Mucosa of descending colon (tissue), 3 donors: ENCODE measurements at regions not wholly inside any gene's neighbourhood (a gene's known extent, or its start where the extent isn't known, plus 50 kb on each side); places are given as distances from the start of the nearest gene placed in this dataset.

Source experiments
- ATAC-seq: fragments of 200-7000 bp; cut with Tn5 transposase; one replicate; pipeline ENCODE4 v1.9.1; 2020; ENCODE audit warnings: mild to moderate bottlenecking, moderate library complexity
- DNase-seq, 3 donors: peaks; one replicate each; pipeline ENCODE4 v3.0.0-alpha.2; 2020
- H3K36me3 ChIP-seq: fragments of 200-600 bp; one replicate; pipeline ENCODE4 v1.8.0; 2021; ENCODE audit warnings: low read depth, mild to moderate bottlenecking
- H3K4me1 ChIP-seq: fragments of 200-600 bp; one replicate; pipeline ENCODE4 v1.8.0; 2021; ENCODE audit warnings: low read depth, mild to moderate bottlenecking
- H3K4me3 ChIP-seq: fragments of 200-600 bp; one replicate; pipeline ENCODE4 v1.8.0; 2021; ENCODE audit warnings: mild to moderate bottlenecking
- H3K9me3 ChIP-seq: fragments of 200-600 bp; one replicate; pipeline ENCODE4 v1.8.0; 2021; ENCODE audit warnings: mild to moderate bottlenecking
- intact Hi-C, 2 donors: fragments of 100-400 bp; cut with DNase I in 1 of 2; cut with micrococcal nuclease in 1 of 2; formaldehyde crosslinking; loops; one replicate each; pipeline versions ENCODE4 v1.11.0 to v1.11.1; 2022; cut with DNase I, micrococcal nuclease
- TF ChIP-seq, protein P1 (sequence below): fragments of 200-600 bp; IDR thresholded peaks from one replicate; pipeline ENCODE4 v1.8.0; 2022; ENCODE audit warnings: antibody characterized with exemption, mild to moderate bottlenecking
- donor health status: DM: no; HTN: no; CAD: no; lungs with moderate emphysema.
- donor health status: DM: no; HTN: no; CAD: no.
- donor health status: DM: no; HTN: yes; CAD: no.

DNA sequence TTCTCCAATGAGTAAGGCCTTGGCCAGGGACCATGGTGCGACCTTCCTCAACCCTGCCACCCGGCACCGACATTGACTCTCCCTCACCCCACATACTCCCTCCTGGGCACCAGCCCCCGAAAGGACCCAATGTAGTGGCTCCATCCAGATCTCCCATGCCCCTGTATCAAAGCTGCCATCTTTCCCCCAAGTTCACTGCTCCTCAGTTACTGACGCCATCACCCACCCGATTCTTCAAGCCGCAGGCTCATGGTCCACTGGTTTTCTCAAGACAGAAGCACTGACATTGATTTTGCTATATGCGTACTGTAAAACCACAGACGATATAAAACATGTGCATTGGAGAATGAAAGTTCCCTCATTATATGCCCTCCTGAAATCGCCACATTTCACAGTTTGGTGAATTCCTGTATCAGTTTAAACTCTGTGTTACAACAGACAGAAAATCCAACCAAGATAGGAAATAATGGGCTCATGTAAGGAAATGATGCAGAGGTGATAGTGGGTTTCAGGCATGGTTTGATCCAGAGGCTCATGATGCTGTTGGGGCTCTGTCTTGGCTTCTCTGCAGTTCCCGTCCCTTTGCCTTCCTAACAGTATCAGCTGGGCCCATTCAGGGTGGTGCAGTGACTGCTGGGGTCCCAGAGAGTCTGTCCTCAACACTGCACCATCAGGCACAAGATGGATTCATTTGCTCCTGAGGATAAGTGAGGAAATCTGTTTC is 207.3 kb upstream of the IER5L start:
- TF ChIP-seq, protein P1, sequence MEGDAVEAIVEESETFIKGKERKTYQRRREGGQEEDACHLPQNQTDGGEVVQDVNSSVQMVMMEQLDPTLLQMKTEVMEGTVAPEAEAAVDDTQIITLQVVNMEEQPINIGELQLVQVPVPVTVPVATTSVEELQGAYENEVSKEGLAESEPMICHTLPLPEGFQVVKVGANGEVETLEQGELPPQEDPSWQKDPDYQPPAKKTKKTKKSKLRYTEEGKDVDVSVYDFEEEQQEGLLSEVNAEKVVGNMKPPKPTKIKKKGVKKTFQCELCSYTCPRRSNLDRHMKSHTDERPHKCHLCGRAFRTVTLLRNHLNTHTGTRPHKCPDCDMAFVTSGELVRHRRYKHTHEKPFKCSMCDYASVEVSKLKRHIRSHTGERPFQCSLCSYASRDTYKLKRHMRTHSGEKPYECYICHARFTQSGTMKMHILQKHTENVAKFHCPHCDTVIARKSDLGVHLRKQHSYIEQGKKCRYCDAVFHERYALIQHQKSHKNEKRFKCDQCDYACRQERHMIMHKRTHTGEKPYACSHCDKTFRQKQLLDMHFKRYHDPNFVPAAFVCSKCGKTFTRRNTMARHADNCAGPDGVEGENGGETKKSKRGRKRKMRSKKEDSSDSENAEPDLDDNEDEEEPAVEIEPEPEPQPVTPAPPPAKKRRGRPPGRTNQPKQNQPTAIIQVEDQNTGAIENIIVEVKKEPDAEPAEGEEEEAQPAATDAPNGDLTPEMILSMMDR, result no peak
- no peak for ATAC-seq
- Histone ChIP-seq H3K4me1 (peaks cover 11% of the 10 kb centered on the region), H3K9me3 (no peaks in the 10 kb centered on the region), H3K36me3 (no peaks in the 10 kb centered on the region), H3K4me3 (no peak overlapping the region)
- DNase-seq, result no peak
- intact Hi-C loops, result no loop called here

DNA sequence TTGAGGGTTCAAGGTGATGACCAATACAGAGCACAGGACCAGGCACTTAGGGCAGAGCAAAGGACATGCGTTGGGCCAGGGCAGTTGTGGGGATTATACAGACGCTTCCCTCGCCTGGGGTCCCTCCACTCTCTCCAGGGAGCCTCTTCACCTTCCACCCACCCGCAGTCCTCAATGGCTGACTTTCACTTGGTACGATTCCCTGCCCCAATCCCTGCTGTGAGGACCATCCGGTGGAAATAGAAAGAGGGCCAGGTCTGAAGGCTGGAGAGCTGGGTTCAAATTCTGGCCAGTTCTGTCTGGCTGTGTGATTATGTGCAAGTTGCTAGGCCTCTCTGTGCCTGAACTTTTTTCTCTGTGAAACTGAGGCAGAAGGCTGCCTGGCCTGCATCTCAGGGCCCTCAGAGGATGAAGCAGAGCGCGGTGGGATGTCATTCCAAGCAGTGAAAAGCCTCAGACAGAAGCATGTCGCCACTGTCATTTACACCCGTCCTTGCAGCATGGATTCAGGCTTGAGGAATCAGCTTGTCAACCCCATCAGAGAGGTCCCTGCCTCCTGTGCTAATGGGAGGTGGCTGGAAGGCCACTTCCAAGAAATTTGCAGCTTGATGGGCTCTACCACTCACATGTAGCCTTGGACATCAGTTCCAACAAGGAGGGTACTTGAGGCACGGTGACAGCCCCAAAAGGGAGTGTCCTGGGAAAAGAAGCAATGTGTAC is 206.6 kb upstream of the IER5L start:
- peaks cover 11% of the 10 kb centered on the region for H3K4me1 ChIP-seq
- no peak for DNase-seq

DNA sequence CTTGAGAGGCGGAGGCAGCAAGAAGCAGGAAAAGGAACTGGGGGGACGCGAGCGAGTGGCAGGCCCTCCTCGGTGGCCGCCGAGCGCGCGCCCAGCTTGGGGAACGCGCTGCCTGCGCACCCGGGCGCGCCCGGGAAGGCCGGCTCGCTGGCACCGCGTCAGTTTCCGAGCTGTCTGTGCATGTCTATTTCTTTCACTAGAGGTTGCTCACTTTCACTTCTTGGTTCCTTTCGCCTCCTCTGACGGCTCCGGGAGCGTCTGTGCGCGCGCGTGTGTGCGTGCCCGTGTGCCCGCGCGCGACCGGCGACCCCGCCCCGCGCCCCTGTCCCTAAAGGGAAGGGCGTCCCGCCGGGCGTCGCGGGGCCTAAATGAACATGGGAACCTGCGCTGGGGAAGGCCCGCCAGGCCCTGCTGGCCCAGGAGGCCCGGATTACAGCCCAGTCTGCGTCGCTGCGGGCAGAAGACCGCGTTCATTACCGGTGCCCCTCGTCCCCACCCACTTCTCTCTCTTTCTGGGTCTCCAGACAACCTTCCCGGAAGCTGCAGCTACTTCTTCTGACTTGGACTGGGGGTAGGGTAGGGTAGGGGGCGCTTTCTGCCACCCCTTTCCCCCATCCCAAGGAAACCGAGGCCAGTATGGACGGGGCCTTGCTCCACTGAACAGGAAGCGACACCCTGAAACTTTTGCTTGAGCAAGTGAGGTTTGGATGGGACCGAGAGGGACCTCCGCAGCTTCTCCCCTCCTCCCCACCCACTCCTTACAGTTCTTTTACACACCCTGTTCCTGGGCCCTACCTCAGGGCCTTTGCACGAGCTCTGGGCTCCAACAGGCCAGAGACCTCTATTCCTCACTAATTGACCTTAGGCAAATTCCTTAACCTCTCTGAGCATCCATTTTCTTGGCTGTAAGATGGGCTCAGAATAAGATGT is 205.8 kb upstream of the IER5L start:
- H3K4me3 ChIP-seq, result peak overlapping the region; percentile 26
- peak; percentile 85 to 88 (median 85) for DNase-seq
- no peaks in the 10 kb centered on the region for H3K36me3 ChIP-seq
- peak; percentile 90 for ATAC-seq
- no peaks in the 10 kb centered on the region for H3K9me3 ChIP-seq
- H3K4me1 ChIP-seq, result peaks cover 11% of the 10 kb centered on the region
- TF ChIP-seq, protein P1, result no peak
- intact Hi-C loops, result no loop called here

More for the DNA sequence above, 206.6 kb upstream of the IER5L start:
- intact Hi-C loops, result no loop called here
- ATAC-seq, result no peak
- TF ChIP-seq, protein P1, result no peak
- no peaks in the 10 kb centered on the region for H3K36me3 ChIP-seq
- no peaks in the 10 kb centered on the region for H3K9me3 ChIP-seq
- no peak overlapping the region for H3K4me3 ChIP-seq

DNA sequence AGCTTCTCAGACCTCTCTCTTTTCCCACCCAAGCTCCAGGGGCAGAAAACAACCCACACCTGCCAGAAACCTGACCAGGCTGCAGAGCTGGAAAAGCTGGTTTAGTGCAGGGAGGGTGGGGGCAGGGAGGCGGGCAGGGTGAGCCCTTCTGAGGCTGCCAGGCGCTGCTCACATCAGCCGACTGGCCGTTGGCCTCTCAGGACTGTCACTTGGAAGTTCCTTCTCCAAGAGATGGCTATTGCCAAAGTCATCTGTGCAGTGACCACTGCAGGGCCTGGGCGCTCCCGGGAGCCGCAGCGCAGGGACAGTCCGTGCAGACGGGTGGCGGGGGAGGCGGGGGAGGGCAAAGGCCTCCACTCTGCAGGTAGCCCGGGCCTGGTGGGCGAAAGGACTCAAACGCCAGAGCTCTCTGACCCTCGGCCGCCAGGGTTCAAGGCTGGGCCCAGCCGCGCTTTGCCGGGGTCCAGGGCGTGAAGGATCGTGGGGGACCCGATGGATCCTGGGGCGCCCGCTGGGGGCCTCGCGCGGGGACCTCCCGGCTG is 205.0 kb upstream of the IER5L start:
- TF ChIP-seq, protein P1, result no peak
- ATAC-seq, result peak; percentile 89
- peaks cover 11% of the 10 kb centered on the region for H3K4me1 ChIP-seq
- intact Hi-C loops, result no loop called here
- H3K4me3 ChIP-seq, result peak overlapping the region; percentile 26
- peak; percentile 81 to 91 (median 87) for DNase-seq
- H3K9me3 ChIP-seq, result no peaks in the 10 kb centered on the region
- no peaks in the 10 kb centered on the region for H3K36me3 ChIP-seq

DNA sequence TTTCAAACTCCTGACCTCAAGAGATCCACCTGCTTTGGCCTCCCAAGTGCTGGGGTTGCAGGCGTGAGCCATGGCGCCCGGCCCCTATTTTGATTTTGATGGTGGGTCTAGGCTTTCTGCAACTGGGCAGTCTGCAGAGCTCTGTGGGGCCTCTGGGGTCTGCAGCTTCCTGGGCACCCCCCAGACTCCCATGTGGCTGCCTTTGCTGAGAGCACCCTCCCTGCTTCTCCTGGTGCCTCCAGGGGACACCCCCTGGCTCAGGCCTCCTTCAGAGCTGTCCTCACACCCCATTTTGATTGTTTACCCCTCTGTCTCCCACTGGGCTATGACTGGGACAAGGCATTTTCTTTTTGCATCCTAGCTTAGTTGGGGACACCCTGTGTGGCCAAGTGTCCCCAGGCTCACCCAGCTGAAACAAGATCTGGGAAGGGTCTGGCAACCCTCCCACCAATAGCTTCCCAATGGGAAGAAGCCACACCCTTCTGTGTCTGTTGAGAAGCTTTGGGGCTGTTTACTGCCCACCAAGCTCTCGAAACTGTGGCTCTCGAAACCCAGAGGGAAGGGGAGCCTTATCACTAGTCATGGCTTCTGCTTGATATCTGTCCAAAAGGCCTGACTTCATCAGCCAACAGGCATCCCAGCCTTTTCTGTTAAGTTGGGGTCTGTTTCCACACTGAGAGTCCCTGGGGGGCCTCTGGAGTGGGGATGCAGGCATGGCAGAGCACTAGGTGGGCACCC is 204.4 kb upstream of the IER5L start:
- no peaks in the 10 kb centered on the region for H3K36me3 ChIP-seq
- ATAC-seq (peak; percentile 3), DNase-seq (peak in 1 of 3 donors; percentile 34)
- no peak overlapping the region for H3K4me3 ChIP-seq
- intact Hi-C loops, result no loop called here
- TF ChIP-seq, protein P1, result no peak
- peaks cover 11% of the 10 kb centered on the region for H3K4me1 ChIP-seq
- no peaks in the 10 kb centered on the region for H3K9me3 ChIP-seq
